NCI-H2029 (cell line): ENCODE measurements at regions not wholly inside any gene's neighbourhood (a gene's known extent, or its start where the extent isn't known, plus 50 kb on each side); places are given as distances from the start of the nearest gene placed in this dataset.

Experiments used
- DNase-seq: peaks from one replicate; lab custom pipeline; 2025; lab: John Stamatoyannopoulos, UW

GRCh38 chr20:63100174-63100925 lies 93.6 kb upstream of the BHLHE23 start:
- no peak for DNase-seq

- no peak for DNase-seq
These were observed 92.9 kb upstream of the BHLHE23 start for GRCh38 chr20:63099456-63100173.

- DNase-seq = no peak
These were observed 91.5 kb upstream of the BHLHE23 start for GRCh38 chr20:63098195-63098810.

- no peak for DNase-seq
These were observed 90.6 kb upstream of the BHLHE23 start for GRCh38 chr20:63097336-63097831.

GRCh38 chr20:63096681-63097335 lies 90.0 kb upstream of the BHLHE23 start:
- DNase-seq = no peak

GRCh38 chr20:63095718-63096654 lies 89.2 kb upstream of the BHLHE23 start:
- DNase-seq = no peak

- no peak for DNase-seq
These were observed 88.2 kb upstream of the BHLHE23 start for GRCh38 chr20:63094767-63095499.

- DNase-seq = no peak
These were observed 87.4 kb upstream of the BHLHE23 start for GRCh38 chr20:63093966-63094766.

- no peak for DNase-seq
These were observed 86.0 kb upstream of the BHLHE23 start for GRCh38 chr20:63092660-63093215.

GRCh38 chr20:63091901-63092659 lies 85.3 kb upstream of the BHLHE23 start:
- no peak for DNase-seq

- no peak for DNase-seq
These were observed 84.2 kb upstream of the BHLHE23 start for GRCh38 chr20:63090682-63091571.

GRCh38 chr20:63090052-63090451 lies 83.3 kb upstream of the BHLHE23 start:
- no peak for DNase-seq

- DNase-seq = no peak
These were observed 82.5 kb upstream of the BHLHE23 start for GRCh38 chr20:63089051-63089907.

GRCh38 chr20:63087872-63088680 lies 81.3 kb upstream of the BHLHE23 start:
- DNase-seq = no peak

- DNase-seq = no peak
These were observed 80.6 kb upstream of the BHLHE23 start for GRCh38 chr20:63087236-63087871.
